ENCODE measurements at regions not wholly inside any gene's neighbourhood (a gene's known extent, or its start where the extent isn't known, plus 50 kb on each side); places are given as distances from the start of the nearest gene placed in this dataset.

GRCh38 chr17:5715478-5715877 is 131.2 kb upstream of the NLRP1 start:
- H3K4me1 Mint-ChIP-seq = no peaks in the 10 kb centered on the region
- ChIA-PET POLR2A (no interaction called here), CTCF (no interaction called here)

More at GRCh38 chr17:5715478-5715877, 131.2 kb upstream of the NLRP1 start:
- no peaks in the 10 kb centered on the region for H3K36me3 Mint-ChIP-seq
- DNase-seq (ENCODE audit: low spot score) (no peak), ATAC-seq (no peak)
- no peak for TF ChIP-seq ETV6 (CRISPR knock-in tag; IDR thresholded peaks at IDR 0.05)
- TF ChIP-seq, protein P1, sequence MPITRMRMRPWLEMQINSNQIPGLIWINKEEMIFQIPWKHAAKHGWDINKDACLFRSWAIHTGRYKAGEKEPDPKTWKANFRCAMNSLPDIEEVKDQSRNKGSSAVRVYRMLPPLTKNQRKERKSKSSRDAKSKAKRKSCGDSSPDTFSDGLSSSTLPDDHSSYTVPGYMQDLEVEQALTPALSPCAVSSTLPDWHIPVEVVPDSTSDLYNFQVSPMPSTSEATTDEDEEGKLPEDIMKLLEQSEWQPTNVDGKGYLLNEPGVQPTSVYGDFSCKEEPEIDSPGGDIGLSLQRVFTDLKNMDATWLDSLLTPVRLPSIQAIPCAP (CRISPR knock-in tag; IDR thresholded peaks at IDR 0.05) = no peak
- no peak for TF ChIP-seq CREB1 (CRISPR knock-in tag; IDR thresholded peaks at IDR 0.05)
- TF ChIP-seq ERG (CRISPR knock-in tag; IDR thresholded peaks at IDR 0.05) = no peak
- no peak for TF ChIP-seq E2F1 (CRISPR knock-in tag; IDR thresholded peaks at IDR 0.05)
- TF ChIP-seq, protein P2, sequence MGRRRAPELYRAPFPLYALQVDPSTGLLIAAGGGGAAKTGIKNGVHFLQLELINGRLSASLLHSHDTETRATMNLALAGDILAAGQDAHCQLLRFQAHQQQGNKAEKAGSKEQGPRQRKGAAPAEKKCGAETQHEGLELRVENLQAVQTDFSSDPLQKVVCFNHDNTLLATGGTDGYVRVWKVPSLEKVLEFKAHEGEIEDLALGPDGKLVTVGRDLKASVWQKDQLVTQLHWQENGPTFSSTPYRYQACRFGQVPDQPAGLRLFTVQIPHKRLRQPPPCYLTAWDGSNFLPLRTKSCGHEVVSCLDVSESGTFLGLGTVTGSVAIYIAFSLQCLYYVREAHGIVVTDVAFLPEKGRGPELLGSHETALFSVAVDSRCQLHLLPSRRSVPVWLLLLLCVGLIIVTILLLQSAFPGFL (CRISPR knock-in tag; IDR thresholded peaks at IDR 0.05; ENCODE audit: borderline replicate concordance) = no peak
- no peak for TF ChIP-seq ZMAT4 (CRISPR knock-in tag; IDR thresholded peaks at IDR 0.05)
- TF ChIP-seq STAT6 (CRISPR knock-in tag; conservative IDR thresholded peaks at IDR 0.05; ENCODE audit: low read depth) = no peak
- no peak for TF ChIP-seq ZNF532 (CRISPR knock-in tag; IDR thresholded peaks at IDR 0.05; ENCODE audit: borderline replicate concordance)
- TF ChIP-seq ZNF425 (CRISPR knock-in tag; conservative IDR thresholded peaks at IDR 0.05) = no peak
- no peak for TF ChIP-seq ZNF263 (CRISPR knock-in tag; IDR thresholded peaks at IDR 0.05; ENCODE audit: low read depth)
- no peak overlapping the region for H3K4me3 Mint-ChIP-seq
- H3K9me3 Mint-ChIP-seq = no peaks in the 10 kb centered on the region
- H3K27ac Mint-ChIP-seq = no peak overlapping the region
- H3K27me3 Mint-ChIP-seq (ENCODE audit: low read depth) = no peaks in the 10 kb centered on the region
